HCT116 (cell line): ENCODE measurements at regions not wholly inside any gene's neighbourhood (a gene's known extent, or its start where the extent isn't known, plus 50 kb on each side); places are given as distances from the start of the nearest gene placed in this dataset.

ENCODE experiments used
- ATAC-seq: fragments of 200-7000 bp; cut with Tn5 transposase; 2 replicates; pipeline ENCODE4 v1.9.1; 2020; ENCODE audit warnings: mild to moderate bottlenecking, moderate library complexity
- BruUV-seq: library from RNA; stranded (reverse); fragments of 400-500 nt; replicated peaks from 2 replicates; lab custom pipeline; 2021; lab: Mats Ljungman, UMichigan
- CTCF ChIA-PET: fragments of 300-600 bp; sonication (Branson Sonifier 250); formaldehyde crosslinking; loops from one replicate; lab custom pipeline; 2021; ENCODE audit warnings: antibody characterized with exemption; lab: Charles Lee
- POLR2A ChIA-PET: fragments of 300-600, 350-600 bp; sonication (Branson Sonifier 250); formaldehyde crosslinking; loops from one replicate; lab custom pipeline; 2021; ENCODE audit warnings: antibody characterized with exemption; lab: Charles Lee
- RAD21 ChIA-PET, 2 experiments: fragments of 300-600 bp; sonication (Branson Sonifier 250); formaldehyde crosslinking; loops; one replicate each; lab custom pipeline; 2023; ENCODE audit warnings: low total read pairs in 2 of 2; ENCODE audit not compliant: uncharacterized antibody in 2 of 2, unreplicated experiment in 2 of 2, low non-redundant PET in 1 of 2; lab: Charles Lee
- DNase-seq: peaks from one replicate; pipeline ENCODE4 v3.0.0-alpha.2; 2010; ENCODE audit warnings: low read depth, low spot score
- H2AFZ ChIP-seq: fragments of 200-600 bp; shearing (Covaris generic), sonication (generic); 2 replicates; pipeline ENCODE4 v1.6.1; 2017; ENCODE audit warnings: low read depth, mixed run types, mixed read lengths, antibody characterized with exemption, low read length; ENCODE audit not compliant: poor library complexity, severe bottlenecking
- H3K27ac ChIP-seq: 2 replicates; pipeline ENCODE4 v1.5.1; 2012; ENCODE audit warnings: low read depth, low read length
- H3K27me3 ChIP-seq: fragments of 200-600 bp; sonication (generic); 2 replicates; pipeline ENCODE4 v1.6.1; 2016; ENCODE audit warnings: mixed run types, low read length, mixed read lengths; ENCODE audit not compliant: insufficient read depth
- H3K36me3 ChIP-seq, 2 experiments: fragments of 200-500 bp in 1 of 2; fragments of 200-600 bp in 1 of 2; sonication (Bioruptor generic) in 1 of 2; sonication (generic) in 1 of 2; 2 replicates each; pipeline versions ENCODE4 v1.5.1 to v1.6.1; 2014 to 2016; ENCODE audit warnings: low read length in 2 of 2, inconsistent platforms in 1 of 2, mixed read lengths in 1 of 2, mixed run types in 1 of 2; ENCODE audit not compliant: insufficient read depth in 2 of 2, control insufficient read depth in 1 of 2
- H3K4me1 ChIP-seq, 2 experiments: fragments of 200-600 bp in 1 of 2; sonication (generic) in 1 of 2; 2 replicates each; pipeline versions ENCODE4 v1.5.1 to v1.6.1; 2012 to 2017; ENCODE audit warnings: low read length in 2 of 2, inconsistent platforms in 1 of 2, mild to moderate bottlenecking in 1 of 2, mixed read lengths in 1 of 2, mixed run types in 1 of 2, moderate library complexity in 1 of 2; ENCODE audit not compliant: insufficient read depth in 2 of 2, control insufficient read depth in 1 of 2
- H3K4me2 ChIP-seq: fragments of 200-600 bp; sonication (generic); 2 replicates; pipeline ENCODE4 v1.6.1; 2017; ENCODE audit warnings: mixed run types, low read length, mixed read lengths
- H3K4me3 ChIP-seq, 2 experiments: fragments of 200-600 bp in 1 of 2; sonication (generic) in 1 of 2; replicated peaks in 1 of 2; 2 replicates each; pipeline ENCODE4 v1.5.1; 2011 to 2016; ENCODE audit warnings: low read length in 2 of 2, control low read depth in 1 of 2, low read depth in 1 of 2, mild to moderate bottlenecking in 1 of 2, mixed read lengths in 1 of 2, mixed run types in 1 of 2
- H3K79me2 ChIP-seq: fragments of 200-600 bp; sonication (generic); 2 replicates; pipeline ENCODE4 v1.6.1; 2017; ENCODE audit warnings: mild to moderate bottlenecking, mixed run types, low read length, moderate library complexity, mixed read lengths; ENCODE audit not compliant: insufficient read depth
- H3K9ac ChIP-seq: fragments of 200-600 bp; sonication (generic); 2 replicates; pipeline ENCODE4 v1.6.1; 2016; ENCODE audit warnings: low read length, mixed read lengths
- H3K9me2 ChIP-seq: fragments of 200-600 bp; sonication (generic), shearing (Covaris generic); 2 replicates; pipeline ENCODE4 v1.6.1; 2017; ENCODE audit warnings: mixed run types, mild to moderate bottlenecking, moderate library complexity; ENCODE audit not compliant: insufficient read depth
- H3K9me3 ChIP-seq, 2 experiments: fragments of 200-500 bp in 1 of 2; fragments of 200-600 bp in 1 of 2; sonication (Bioruptor generic) in 1 of 2; sonication (generic) in 1 of 2; 2 replicates each; pipeline ENCODE4 v1.6.1; 2014 to 2017; ENCODE audit warnings: low read length in 2 of 2, mixed read lengths in 2 of 2, inconsistent platforms in 1 of 2, low read depth in 1 of 2, mild to moderate bottlenecking in 1 of 2, mixed run types in 1 of 2, moderate library complexity in 1 of 2; ENCODE audit not compliant: control insufficient read depth in 1 of 2, insufficient read depth in 1 of 2
- H4K20me1 ChIP-seq: fragments of 200-600 bp; sonication (generic), shearing (Covaris generic); 2 replicates; pipeline ENCODE4 v1.6.1; 2017; ENCODE audit warnings: mixed run types, mild to moderate bottlenecking, moderate library complexity; ENCODE audit not compliant: insufficient read depth
- ATF3 ChIP-seq: IDR thresholded peaks from 2 replicates; pipeline ENCODE4 v1.6.1; 2012
- CBX3 ChIP-seq: IDR thresholded peaks from 2 replicates; pipeline ENCODE4 v1.6.1; 2012; ENCODE audit warnings: low read depth
- CTCF ChIP-seq, 3 experiments: fragments of 200-600 bp in 1 of 3; sonication (generic) in 1 of 3; IDR thresholded peaks in 2 of 3; conservative IDR thresholded peaks in 1 of 3; 2 replicates each; pipeline ENCODE4 v1.5.1; 2012 to 2017; ENCODE audit warnings: low read depth in 2 of 3, low read length in 2 of 3, antibody characterized with exemption in 1 of 3, borderline replicate concordance in 1 of 3, control low read depth in 1 of 3, mild to moderate bottlenecking in 1 of 3, mixed read lengths in 1 of 3, mixed run types in 1 of 3, moderate library complexity in 1 of 3; ENCODE audit not compliant: insufficient read depth in 1 of 3
- EGR1 ChIP-seq: IDR thresholded peaks from 2 replicates; pipeline ENCODE4 v1.6.1; 2012; ENCODE audit warnings: low read depth
- ELF1 ChIP-seq: IDR thresholded peaks from 2 replicates; pipeline ENCODE4 v1.6.1; 2012; ENCODE audit warnings: low read depth, borderline replicate concordance
- FOSL1 ChIP-seq: IDR thresholded peaks from 2 replicates; pipeline ENCODE4 v1.6.1; 2012; ENCODE audit warnings: low read depth
- POLR2A ChIP-seq: IDR thresholded peaks from 2 replicates; pipeline ENCODE4 v1.7.0; 2011; ENCODE audit warnings: borderline replicate concordance; ENCODE audit not compliant: insufficient read depth, insufficient read length; ENCODE audit errors: extremely low read depth
- SIN3A ChIP-seq: IDR thresholded peaks from 2 replicates; pipeline ENCODE4 v1.6.1; 2012; ENCODE audit warnings: low read depth
- SRF ChIP-seq: IDR thresholded peaks from 2 replicates; pipeline ENCODE4 v1.6.1; 2012; ENCODE audit warnings: low read depth
- TCF7L2 ChIP-seq: IDR thresholded peaks from 2 replicates; pipeline ENCODE4 v1.7.0; 2011; ENCODE audit warnings: borderline replicate concordance, inconsistent platforms; ENCODE audit not compliant: insufficient read depth, insufficient read length; ENCODE audit errors: extremely low read depth
- ZFX ChIP-seq: fragments of 450-650 bp; IDR thresholded peaks from 2 replicates; pipeline ENCODE4 v1.6.1; 2017
- ZNF274 ChIP-seq: fragments of 200-500 bp; sonication (Bioruptor generic); IDR thresholded peaks from 2 replicates; pipeline ENCODE4 v1.6.1; 2014; ENCODE audit warnings: mild to moderate bottlenecking, low read depth, low read length, inconsistent platforms
- intact Hi-C: fragments of 100-400 bp; cut with micrococcal nuclease; formaldehyde crosslinking; loops from 2 replicates; pipeline ENCODE4 v1.10.0; 2022
- TF ChIP-seq, protein P1 (sequence below): IDR thresholded peaks from 2 replicates; pipeline ENCODE4 v1.6.1; 2012

GRCh38 chr5:167014401-167015056, 1276.9 kb upstream of the WWC1 start:
- ATAC-seq (no peak), DNase-seq (no peak)
- Histone ChIP-seq H4K20me1 (no peaks in the 10 kb centered on the region), H3K9ac (no peak overlapping the region), H3K4me1 (no peaks in the 10 kb centered on the region), H3K27ac (no peak overlapping the region), H3K9me3 (peaks cover 7 to 9% of the 10 kb centered on the region in 2 experiments; a peak in 2 of 4 replicates), H3K4me2 (no peak overlapping the region), H3K79me2 (no peaks in the 10 kb centered on the region), H3K36me3 (no peaks in the 10 kb centered on the region), H2AFZ (no peak overlapping the region), H3K9me2 (no peaks in the 10 kb centered on the region), H3K27me3 (no peaks in the 10 kb centered on the region), H3K4me3 (no peak overlapping the region)
- ChIA-PET CTCF (no interaction called here), POLR2A (no interaction called here), RAD21 (no interaction called here)
- no TSS peak for BruUV-seq
- intact Hi-C loops, result no loop called here
- TF ChIP-seq ATF3 (no peak), FOSL1 (no peak), SIN3A (no peak), ELF1 (no peak), CTCF (IDR thresholded peaks at IDR 0.05 in 2 of 3, conservative IDR thresholded peaks at IDR 0.05 in 1 of 3; ENCODE audit: borderline replicate concordance in 1 of 3, insufficient read depth in 1 of 3, low read depth in 2 of 3, low read length in 2 of 3) (no peak), SRF (no peak), CBX3 (no peak), POLR2A (no peak), ZFX (no peak), EGR1 (no peak), TCF7L2 (no peak), ZNF274 (no peak)
- TF ChIP-seq, protein P1, sequence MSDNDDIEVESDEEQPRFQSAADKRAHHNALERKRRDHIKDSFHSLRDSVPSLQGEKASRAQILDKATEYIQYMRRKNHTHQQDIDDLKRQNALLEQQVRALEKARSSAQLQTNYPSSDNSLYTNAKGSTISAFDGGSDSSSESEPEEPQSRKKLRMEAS, result no peak
